OCI-LY1 (cell line): ENCODE measurements at regions not wholly inside any gene's neighbourhood (a gene's known extent, or its start where the extent isn't known, plus 50 kb on each side); places are given as distances from the start of the nearest gene placed in this dataset.

Source experiments
- H2AFZ ChIP-seq: fragments of 200-600 bp; sonication (generic), shearing (Covaris generic); 2 replicates; pipeline ENCODE4 v1.6.0; 2014; ENCODE audit warnings: antibody characterized with exemption, mild to moderate bottlenecking, low read length
- H3F3A ChIP-seq: fragments of 200-600 bp; sonication (generic), shearing (Covaris generic); 2 replicates; pipeline ENCODE4 v1.6.0; 2014; ENCODE audit warnings: mild to moderate bottlenecking, antibody characterized with exemption, low read length, moderate library complexity; ENCODE audit not compliant: insufficient read depth
- H3K27ac ChIP-seq: fragments of 200-600 bp; sonication (generic); 2 replicates; pipeline ENCODE4 v1.5.1; 2014; ENCODE audit warnings: low read length, mixed run types, mild to moderate bottlenecking, low read depth; ENCODE audit not compliant: poor library complexity, severe bottlenecking
- H3K27me3 ChIP-seq: fragments of 200-600 bp; sonication (generic); 2 replicates; pipeline ENCODE4 v1.6.0; 2014; ENCODE audit warnings: antibody characterized with exemption, mild to moderate bottlenecking, low read length, moderate library complexity; ENCODE audit not compliant: insufficient read depth
- H3K36me3 ChIP-seq: fragments of 200-600 bp; sonication (generic); 2 replicates; pipeline ENCODE4 v1.6.1; 2014; ENCODE audit warnings: mild to moderate bottlenecking, antibody characterized with exemption, low read length, moderate library complexity, mixed read lengths; ENCODE audit not compliant: insufficient read depth
- H3K4me1 ChIP-seq: fragments of 200-600 bp; sonication (generic); 2 replicates; pipeline ENCODE4 v1.5.1; 2014; ENCODE audit warnings: mild to moderate bottlenecking, low read length, moderate library complexity; ENCODE audit not compliant: insufficient read depth, severe bottlenecking
- H3K4me2 ChIP-seq: fragments of 200-600 bp; sonication (generic), shearing (Covaris generic); 2 replicates; pipeline ENCODE4 v1.6.1; 2014; ENCODE audit warnings: low read length
- H3K4me3 ChIP-seq: fragments of 200-600 bp; sonication (generic); 2 replicates; pipeline ENCODE4 v1.5.1; 2014; ENCODE audit warnings: low read length, low read depth, mild to moderate bottlenecking, mixed read lengths; ENCODE audit not compliant: poor library complexity, severe bottlenecking
- H3K79me2 ChIP-seq: fragments of 200-600 bp; shearing (Covaris generic); 2 replicates; pipeline ENCODE4 v1.6.1; 2016; ENCODE audit warnings: mixed run types, low read length, mixed read lengths; ENCODE audit not compliant: insufficient read depth
- H3K9ac ChIP-seq: fragments of 200-600 bp; sonication (generic), shearing (Covaris generic); 2 replicates; pipeline ENCODE4 v1.6.1; 2014; ENCODE audit warnings: mild to moderate bottlenecking, low read length, mixed read lengths
- H3K9me2 ChIP-seq: fragments of 200-600 bp; sonication (generic), shearing (Covaris generic); 2 replicates; pipeline ENCODE4 v1.6.1; 2014; ENCODE audit warnings: low read depth, mild to moderate bottlenecking, low read length, mixed read lengths
- H3K9me3 ChIP-seq: fragments of 200-600 bp; shearing (Covaris generic); 2 replicates; pipeline ENCODE4 v1.6.1; 2014; ENCODE audit warnings: low read length, mixed read lengths
- H4K20me1 ChIP-seq: fragments of 200-600 bp; sonication (generic), shearing (Covaris generic); 2 replicates; pipeline ENCODE4 v1.6.0; 2016; ENCODE audit warnings: mild to moderate bottlenecking, low read length; ENCODE audit not compliant: insufficient read depth
- EZH2 ChIP-seq: fragments of 200-600 bp; sonication (generic), shearing (Covaris generic); IDR thresholded peaks from 2 replicates; pipeline ENCODE4 v1.8.0; 2017; ENCODE audit warnings: borderline replicate concordance, mixed run types, mild to moderate bottlenecking, antibody characterized with exemption, low read length, moderate library complexity, mixed read lengths
- TF ChIP-seq, protein P1 (sequence below): fragments of 200-600 bp; sonication (generic), shearing (Covaris generic); IDR thresholded peaks from 2 replicates; pipeline ENCODE4 v1.5.1; 2017; ENCODE audit warnings: mild to moderate bottlenecking, antibody characterized with exemption, low read length, moderate library complexity, mixed read lengths

DNA sequence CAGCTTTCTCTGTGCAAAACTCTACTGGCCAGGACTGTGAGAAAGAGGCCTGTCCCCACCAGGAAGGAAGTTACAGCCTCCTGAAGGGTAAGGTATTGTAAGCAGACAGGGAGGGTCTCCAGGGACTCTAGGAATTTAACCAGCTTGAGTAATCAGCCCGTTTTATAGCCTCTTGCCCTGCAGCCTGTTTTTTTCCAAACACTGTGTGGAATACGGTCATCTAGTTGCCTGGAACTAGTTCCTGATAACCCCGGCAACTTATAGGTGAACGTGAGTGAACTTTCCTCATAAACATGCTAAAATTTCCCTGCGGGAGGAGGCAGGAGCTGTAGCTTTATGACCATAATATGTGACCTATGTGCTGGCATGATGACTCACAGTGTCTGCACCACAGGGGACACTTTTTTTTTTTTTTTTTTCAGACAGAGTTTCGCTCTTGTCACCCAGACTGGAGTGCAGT lies 60.1 kb upstream of the DAZL start:
- Histone ChIP-seq H3K9me2 (no peaks in the 10 kb centered on the region), H3K4me3 (no peak overlapping the region), H3K4me2 (no peak overlapping the region), H3K27me3 (peaks cover 7% of the 10 kb centered on the region; the same call in 1 of the 2 replicates), H3K27ac (no peak overlapping the region), H3K36me3 (no peaks in the 10 kb centered on the region), H2AFZ (no peak overlapping the region), H3K4me1 (no peaks in the 10 kb centered on the region), H3K9me3 (no peaks in the 10 kb centered on the region), H4K20me1 (no peaks in the 10 kb centered on the region), H3K79me2 (no peaks in the 10 kb centered on the region), H3K9ac (no peak overlapping the region), H3F3A (no peaks in the 10 kb centered on the region)
- TF ChIP-seq EZH2 = no peak
- TF ChIP-seq, protein P1, sequence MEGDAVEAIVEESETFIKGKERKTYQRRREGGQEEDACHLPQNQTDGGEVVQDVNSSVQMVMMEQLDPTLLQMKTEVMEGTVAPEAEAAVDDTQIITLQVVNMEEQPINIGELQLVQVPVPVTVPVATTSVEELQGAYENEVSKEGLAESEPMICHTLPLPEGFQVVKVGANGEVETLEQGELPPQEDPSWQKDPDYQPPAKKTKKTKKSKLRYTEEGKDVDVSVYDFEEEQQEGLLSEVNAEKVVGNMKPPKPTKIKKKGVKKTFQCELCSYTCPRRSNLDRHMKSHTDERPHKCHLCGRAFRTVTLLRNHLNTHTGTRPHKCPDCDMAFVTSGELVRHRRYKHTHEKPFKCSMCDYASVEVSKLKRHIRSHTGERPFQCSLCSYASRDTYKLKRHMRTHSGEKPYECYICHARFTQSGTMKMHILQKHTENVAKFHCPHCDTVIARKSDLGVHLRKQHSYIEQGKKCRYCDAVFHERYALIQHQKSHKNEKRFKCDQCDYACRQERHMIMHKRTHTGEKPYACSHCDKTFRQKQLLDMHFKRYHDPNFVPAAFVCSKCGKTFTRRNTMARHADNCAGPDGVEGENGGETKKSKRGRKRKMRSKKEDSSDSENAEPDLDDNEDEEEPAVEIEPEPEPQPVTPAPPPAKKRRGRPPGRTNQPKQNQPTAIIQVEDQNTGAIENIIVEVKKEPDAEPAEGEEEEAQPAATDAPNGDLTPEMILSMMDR = no peak

DNA sequence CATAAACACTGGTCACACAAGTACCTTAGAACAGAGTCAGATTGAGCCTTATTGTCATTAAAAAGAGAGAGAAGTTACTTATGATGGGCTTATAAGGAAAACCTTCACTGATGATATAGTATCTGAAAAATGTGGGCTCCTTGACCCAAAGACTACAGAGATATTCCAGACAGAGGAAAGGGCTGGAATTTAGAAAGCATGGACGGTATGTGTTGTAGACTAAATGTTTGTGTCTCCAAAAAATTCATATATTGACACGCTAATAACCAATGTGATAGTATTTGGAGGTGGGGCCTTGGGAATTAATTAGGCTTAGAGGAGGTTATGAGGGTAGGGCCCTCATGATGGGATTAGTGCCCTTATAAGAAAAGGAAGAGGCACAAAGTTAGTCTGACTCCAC lies 61.0 kb upstream of the DAZL start:
- no peak overlapping the region for H3K27ac ChIP-seq
- no peaks in the 10 kb centered on the region for H4K20me1 ChIP-seq
- H3F3A ChIP-seq = no peaks in the 10 kb centered on the region
- no peaks in the 10 kb centered on the region for H3K36me3 ChIP-seq
- H3K4me3 ChIP-seq = no peak overlapping the region
- H3K4me1 ChIP-seq = no peaks in the 10 kb centered on the region
- no peak overlapping the region for H2AFZ ChIP-seq
- no peaks in the 10 kb centered on the region for H3K9me2 ChIP-seq
- no peaks in the 10 kb centered on the region for H3K9me3 ChIP-seq
- peaks cover 7% of the 10 kb centered on the region; the same call in 1 of the 2 replicates for H3K27me3 ChIP-seq
- H3K9ac ChIP-seq = no peak overlapping the region
- TF ChIP-seq, protein P1 = no peak
- TF ChIP-seq EZH2 = no peak
- H3K4me2 ChIP-seq = no peak overlapping the region
- H3K79me2 ChIP-seq = no peaks in the 10 kb centered on the region

DNA sequence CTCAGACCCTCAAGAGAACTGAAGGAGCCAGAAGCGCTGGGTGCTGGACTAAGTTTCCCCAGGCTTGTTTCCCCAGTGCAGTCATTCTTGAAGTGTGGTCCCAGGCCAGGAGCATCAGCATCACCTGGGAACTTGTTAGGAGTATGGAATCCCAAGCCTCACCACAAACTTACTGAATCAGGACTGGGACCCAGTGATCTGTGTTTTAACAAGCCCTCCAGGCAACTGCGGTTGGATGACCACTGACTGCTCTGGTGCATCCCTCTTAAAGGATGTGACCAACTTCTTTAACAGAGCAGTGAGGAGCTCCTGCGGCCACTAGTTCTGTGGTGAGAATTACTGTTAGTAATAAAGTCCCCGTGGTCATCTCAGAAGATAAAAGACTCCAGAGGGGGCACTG lies 62.4 kb upstream of the DAZL start:
- H3K27me3 ChIP-seq = peaks cover 3% of the 10 kb centered on the region; the same call in 1 of the 2 replicates
- H3K4me2 ChIP-seq = no peak overlapping the region
- H3K9me2 ChIP-seq = no peaks in the 10 kb centered on the region
- H4K20me1 ChIP-seq = no peaks in the 10 kb centered on the region
- TF ChIP-seq EZH2 = no peak
- TF ChIP-seq, protein P1 = no peak
- no peaks in the 10 kb centered on the region for H3K36me3 ChIP-seq
- H3K4me3 ChIP-seq = no peak overlapping the region
- no peak overlapping the region for H3K27ac ChIP-seq
- H3K79me2 ChIP-seq = no peaks in the 10 kb centered on the region
- no peak overlapping the region for H2AFZ ChIP-seq
- no peaks in the 10 kb centered on the region for H3F3A ChIP-seq
- H3K9ac ChIP-seq = no peak overlapping the region
- no peaks in the 10 kb centered on the region for H3K9me3 ChIP-seq
- no peaks in the 10 kb centered on the region for H3K4me1 ChIP-seq
